ENCODE measurements at regions not wholly inside any gene's neighbourhood (a gene's known extent, or its start where the extent isn't known, plus 50 kb on each side); places are given as distances from the start of the nearest gene placed in this dataset.

DNA sequence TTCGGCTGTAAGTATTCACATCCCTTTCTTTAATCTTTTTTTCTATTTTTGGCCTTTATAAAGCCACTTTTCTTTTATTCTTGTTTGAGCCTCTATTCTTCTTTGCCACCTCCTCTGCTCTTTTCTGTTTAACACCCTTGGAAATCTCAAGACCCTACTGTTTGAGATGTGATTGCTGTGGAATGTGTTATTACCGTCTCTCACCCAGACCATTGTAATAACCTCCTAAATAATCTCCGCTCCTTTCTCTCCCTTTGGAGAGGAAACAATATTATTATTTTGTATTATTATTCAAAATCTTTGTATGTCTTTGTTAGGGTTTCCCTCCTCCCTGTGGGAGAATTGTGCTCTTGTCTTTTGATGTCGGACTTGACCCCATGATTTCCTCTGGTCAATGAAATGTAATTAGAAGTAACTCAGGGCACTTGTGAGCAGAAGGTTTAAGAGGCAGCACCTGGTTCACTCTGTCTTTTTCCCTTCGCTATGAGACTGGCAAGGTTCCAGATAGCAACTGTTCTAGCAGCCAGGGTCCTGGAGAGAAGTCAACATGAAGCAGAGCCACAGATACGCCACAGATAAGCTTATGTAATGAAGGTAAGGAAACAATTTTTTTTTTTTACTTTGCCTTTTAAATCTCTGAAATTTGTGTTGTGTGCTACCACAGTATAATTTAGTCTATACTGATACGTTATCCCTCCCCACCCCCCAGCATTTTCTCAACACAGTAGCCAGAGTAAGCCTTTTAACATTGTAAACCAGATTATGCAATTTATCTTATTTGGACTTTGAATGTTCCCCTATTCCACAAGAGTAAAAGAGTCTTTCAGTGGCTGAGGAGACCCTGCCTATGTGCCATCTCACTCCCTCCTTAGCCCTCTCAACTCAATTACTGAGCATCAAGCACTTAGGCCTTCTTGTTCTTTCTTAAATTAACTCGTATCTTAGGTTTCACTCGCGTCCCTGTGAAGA is 601.2 kb upstream of the ZNF804A start:
- DNase-seq (ENCODE audit: low read depth in 2 of 2): no peak
- TF ChIP-seq, protein P1, sequence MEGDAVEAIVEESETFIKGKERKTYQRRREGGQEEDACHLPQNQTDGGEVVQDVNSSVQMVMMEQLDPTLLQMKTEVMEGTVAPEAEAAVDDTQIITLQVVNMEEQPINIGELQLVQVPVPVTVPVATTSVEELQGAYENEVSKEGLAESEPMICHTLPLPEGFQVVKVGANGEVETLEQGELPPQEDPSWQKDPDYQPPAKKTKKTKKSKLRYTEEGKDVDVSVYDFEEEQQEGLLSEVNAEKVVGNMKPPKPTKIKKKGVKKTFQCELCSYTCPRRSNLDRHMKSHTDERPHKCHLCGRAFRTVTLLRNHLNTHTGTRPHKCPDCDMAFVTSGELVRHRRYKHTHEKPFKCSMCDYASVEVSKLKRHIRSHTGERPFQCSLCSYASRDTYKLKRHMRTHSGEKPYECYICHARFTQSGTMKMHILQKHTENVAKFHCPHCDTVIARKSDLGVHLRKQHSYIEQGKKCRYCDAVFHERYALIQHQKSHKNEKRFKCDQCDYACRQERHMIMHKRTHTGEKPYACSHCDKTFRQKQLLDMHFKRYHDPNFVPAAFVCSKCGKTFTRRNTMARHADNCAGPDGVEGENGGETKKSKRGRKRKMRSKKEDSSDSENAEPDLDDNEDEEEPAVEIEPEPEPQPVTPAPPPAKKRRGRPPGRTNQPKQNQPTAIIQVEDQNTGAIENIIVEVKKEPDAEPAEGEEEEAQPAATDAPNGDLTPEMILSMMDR (IDR thresholded peaks at IDR 0.05; ENCODE audit: low read depth, low read length): no peak
- no peak overlapping the region for H3K4me3 ChIP-seq (replicated peaks in 1 of 2; ENCODE audit: low read depth in 2 of 2, low read length in 2 of 2)

DNA sequence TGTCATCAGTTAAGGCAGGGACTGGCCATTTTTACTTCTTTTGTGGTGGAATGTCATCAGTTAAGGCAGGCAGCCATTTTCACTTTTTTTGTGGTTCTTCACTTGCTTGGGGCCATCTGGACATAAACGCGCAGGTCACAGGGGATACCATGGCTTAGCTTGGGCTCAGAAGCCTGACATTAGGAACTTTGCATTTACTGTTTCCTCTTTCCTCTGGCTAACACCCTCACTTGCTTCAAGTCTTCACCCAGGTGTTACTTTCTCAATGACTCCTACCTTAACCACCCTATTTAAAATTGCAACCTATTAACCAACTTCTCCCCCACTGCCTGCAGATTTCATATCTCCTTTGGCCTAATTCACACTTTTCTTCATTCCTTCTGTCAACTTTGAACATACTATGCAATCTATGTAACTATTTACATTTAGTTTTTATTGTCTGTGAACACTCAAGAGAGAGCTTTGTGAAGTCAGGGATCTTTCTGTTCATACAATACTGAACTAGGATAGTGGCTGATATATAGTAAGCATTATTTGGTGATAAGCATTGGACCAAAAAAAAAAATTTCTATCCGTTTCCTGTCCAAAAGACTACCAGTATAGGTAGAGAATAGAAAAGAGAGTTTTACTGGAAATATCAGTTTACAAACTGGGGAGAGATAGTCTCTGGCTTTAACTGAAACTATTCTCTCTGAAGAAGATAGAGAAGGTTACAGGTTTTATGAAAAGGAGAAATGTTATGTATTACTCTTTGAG is 600.1 kb upstream of the ZNF804A start:
- TF ChIP-seq, protein P1 (IDR thresholded peaks at IDR 0.05; ENCODE audit: low read depth, low read length): no peak
- no peak overlapping the region for H3K4me3 ChIP-seq (replicated peaks in 1 of 2; ENCODE audit: low read depth in 2 of 2, low read length in 2 of 2)
- no peak for DNase-seq (ENCODE audit: low read depth in 2 of 2)

DNA sequence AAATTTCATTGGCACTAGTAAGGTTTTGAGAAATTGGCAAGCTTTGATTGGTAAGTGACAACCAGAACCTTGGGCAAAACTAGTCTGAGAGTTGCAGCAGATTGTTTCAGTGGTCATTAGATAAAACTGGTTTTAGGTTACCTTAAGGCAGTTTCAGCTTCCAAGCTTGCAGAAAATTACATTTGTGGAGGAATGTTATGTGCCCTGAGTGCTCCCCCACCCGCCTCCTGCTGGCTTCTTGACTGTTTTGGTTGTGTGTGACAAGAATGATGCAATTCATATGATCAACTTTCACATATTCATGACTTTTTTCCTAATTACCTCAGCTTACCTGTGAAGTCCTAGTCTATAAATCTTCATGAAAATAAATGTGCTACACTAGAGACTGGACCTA is 599.5 kb upstream of the ZNF804A start:
- no peak for DNase-seq (ENCODE audit: low read depth in 2 of 2)
- H3K4me3 ChIP-seq (replicated peaks in 1 of 2; ENCODE audit: low read depth in 2 of 2, low read length in 2 of 2): no peak overlapping the region
- TF ChIP-seq, protein P1 (IDR thresholded peaks at IDR 0.05; ENCODE audit: low read depth, low read length): no peak

DNA sequence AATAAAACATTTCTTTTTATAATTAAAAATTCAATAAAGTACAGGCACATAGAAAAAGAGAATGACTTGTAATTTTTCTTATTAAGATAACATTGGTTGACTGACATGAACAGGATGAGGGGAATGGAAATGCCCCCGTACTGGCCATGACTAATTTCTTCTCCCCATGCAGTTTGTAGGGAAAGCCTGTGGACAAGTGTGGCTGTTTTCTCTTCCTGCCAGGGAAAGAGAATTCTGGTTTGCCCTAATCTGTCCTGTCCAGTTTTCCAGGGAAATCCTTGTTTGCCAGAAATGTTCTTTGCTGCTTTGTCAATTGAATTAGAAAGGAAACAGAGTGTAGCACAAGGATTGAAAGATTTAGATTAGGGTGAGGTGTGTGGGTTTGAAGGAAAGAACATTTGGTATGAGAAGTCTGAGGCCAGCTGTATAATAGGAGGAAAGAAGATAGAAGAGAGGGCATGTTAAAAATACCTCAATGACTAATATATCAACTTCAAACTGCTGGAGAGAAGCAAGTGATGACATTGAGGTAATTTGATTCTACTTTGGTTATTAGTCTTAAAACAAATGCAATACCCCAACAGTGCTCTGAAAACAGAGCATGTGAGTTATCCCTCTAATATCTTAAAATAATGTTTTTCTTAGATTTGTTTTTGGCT is 593.9 kb upstream of the ZNF804A start:
- no peak for DNase-seq (ENCODE audit: low read depth in 2 of 2)
- TF ChIP-seq, protein P1 (IDR thresholded peaks at IDR 0.05; ENCODE audit: low read depth, low read length): no peak
- H3K4me3 ChIP-seq (replicated peaks in 1 of 2; ENCODE audit: low read depth in 2 of 2, low read length in 2 of 2): no peak overlapping the region

DNA sequence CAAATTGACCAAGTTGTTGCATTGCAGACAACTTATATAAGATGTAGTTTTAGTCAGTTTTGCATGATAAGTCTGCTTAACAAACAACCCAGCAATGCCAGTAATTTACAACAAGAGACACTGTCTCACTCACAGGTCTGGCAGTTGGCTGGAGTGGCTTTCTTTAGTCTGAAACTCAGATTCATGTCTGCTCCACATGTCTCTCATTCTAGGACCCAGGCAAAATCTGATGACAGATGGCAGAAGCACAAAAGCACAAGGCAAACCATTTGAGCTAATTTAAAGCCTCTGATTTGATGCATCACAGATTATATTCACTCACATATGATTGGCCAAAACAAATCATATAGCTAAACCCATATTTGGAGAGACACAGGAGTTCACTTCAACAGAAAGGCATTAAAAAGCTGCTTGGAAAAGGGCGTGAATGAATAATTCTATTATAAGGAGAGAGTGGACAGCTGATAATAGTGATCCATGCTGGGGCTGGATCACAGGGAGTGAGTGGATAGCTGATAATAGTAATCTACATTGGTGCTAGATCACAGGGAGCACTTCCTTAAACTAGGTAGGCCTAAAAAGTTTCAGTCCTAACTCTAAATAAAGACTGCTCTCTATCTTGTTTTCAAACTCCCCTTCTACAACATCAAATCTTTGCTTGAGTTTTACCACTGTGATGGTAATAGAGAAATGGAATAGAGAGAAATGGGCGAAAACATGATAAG is 593.2 kb upstream of the ZNF804A start:
- TF ChIP-seq, protein P1 (IDR thresholded peaks at IDR 0.05; ENCODE audit: low read depth, low read length): no peak
- no peak for DNase-seq (ENCODE audit: low read depth in 2 of 2)
- H3K4me3 ChIP-seq (replicated peaks in 1 of 2; ENCODE audit: low read depth in 2 of 2, low read length in 2 of 2): no peak overlapping the region

DNA sequence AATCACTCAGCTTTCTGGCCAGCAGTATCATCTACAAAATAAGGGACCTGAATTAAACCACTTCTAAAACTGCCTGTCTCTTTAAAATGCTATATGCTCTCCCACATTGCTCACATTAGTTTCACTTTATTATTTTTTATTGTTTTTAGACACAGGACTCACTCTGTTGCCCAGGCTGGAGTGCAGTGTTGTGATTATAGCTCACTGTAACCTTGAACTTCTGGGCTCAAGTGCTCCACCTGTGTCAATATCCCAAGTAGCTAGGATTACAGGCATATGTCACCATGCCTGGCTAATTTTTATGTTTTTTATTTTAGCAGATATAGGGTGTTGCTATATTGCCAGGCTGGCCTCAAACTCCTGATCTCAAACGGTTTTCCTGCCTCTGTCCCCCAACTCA is 591.3 kb upstream of the ZNF804A start:
- no peak overlapping the region for H3K4me3 ChIP-seq (replicated peaks in 1 of 2; ENCODE audit: low read depth in 2 of 2, low read length in 2 of 2)
- no peak for DNase-seq (ENCODE audit: low read depth in 2 of 2)
- TF ChIP-seq, protein P1 (IDR thresholded peaks at IDR 0.05; ENCODE audit: low read depth, low read length): no peak
